CD4-positive, alpha-beta T cell (primary cell): ENCODE measurements at regions not wholly inside any gene's neighbourhood (a gene's known extent, or its start where the extent isn't known, plus 50 kb on each side); places are given as distances from the start of the nearest gene placed in this dataset.

Source experiments
- ATAC-seq: fragments of 200-7000 bp; cut with Tn5 transposase; one replicate; pipeline ENCODE4 v1.10.0; 2022; ENCODE audit warnings: mild to moderate bottlenecking; ENCODE audit not compliant: poor library complexity
- CTCF ChIA-PET: fragments of 350-600 bp; sonication (Branson Sonifier 250); formaldehyde crosslinking; loops from one replicate; lab custom pipeline; 2021; ENCODE audit warnings: antibody characterized with exemption, inconsistent platforms; lab: Charles Lee
- POLR2A ChIA-PET: fragments of 350-600 bp; sonication (Branson Sonifier 250); formaldehyde crosslinking; loops from one replicate; lab custom pipeline; 2021; ENCODE audit warnings: antibody characterized with exemption, inconsistent platforms; lab: Charles Lee
- DNase-seq, 14 experiments: peaks; one replicate each; pipeline ENCODE4 v3.0.0-alpha.2; 2013 to 2020; ENCODE audit warnings: mixed read lengths in 2 of 14
- H3K27ac ChIP-seq, 2 donors: one replicate each; pipeline versions ENCODE4 v1.5.1 to v1.7.0; 2013; ENCODE audit warnings: low read length in 2 of 2, low read depth in 1 of 2, mild to moderate bottlenecking in 1 of 2
- H3K27me3 ChIP-seq, 2 experiments: 1 replicate in 1 of 2; 2 replicates in 1 of 2; pipeline versions ENCODE4 v1.6.1 to v1.7.0; 2013; ENCODE audit warnings: low read length in 2 of 2, control low read depth in 1 of 2, mild to moderate bottlenecking in 1 of 2, moderate library complexity in 1 of 2; ENCODE audit not compliant: insufficient read depth in 2 of 2, control insufficient read depth in 1 of 2
- H3K36me3 ChIP-seq: one replicate; pipeline ENCODE4 v1.6.1; 2013; ENCODE audit warnings: low read length, control low read depth; ENCODE audit not compliant: insufficient read depth
- H3K4me1 ChIP-seq: one replicate; pipeline ENCODE4 v1.6.1; 2013; ENCODE audit warnings: low read length, control low read depth; ENCODE audit not compliant: insufficient read depth
- H3K4me3 ChIP-seq: one replicate; pipeline ENCODE4 v1.5.1; 2013; ENCODE audit warnings: mild to moderate bottlenecking, low read length, moderate library complexity
- H3K9me3 ChIP-seq, 2 experiments: 1 replicate in 1 of 2; 2 replicates in 1 of 2; pipeline versions ENCODE4 v1.6.1 to v1.7.0; 2013; ENCODE audit warnings: low read length in 2 of 2, mild to moderate bottlenecking in 2 of 2, control low read depth in 1 of 2, moderate library complexity in 1 of 2; ENCODE audit not compliant: control insufficient read depth in 1 of 2, insufficient read depth in 1 of 2
- H3K27ac Mint-ChIP-seq: one replicate; pipeline ENCODE4 v1.8.0; 2020; ENCODE audit warnings: mixed read lengths
- H3K27me3 Mint-ChIP-seq: one replicate; pipeline ENCODE4 v1.8.0; 2021; ENCODE audit warnings: mixed read lengths
- H3K36me3 Mint-ChIP-seq: one replicate; pipeline ENCODE4 v1.8.0; 2021; ENCODE audit warnings: low read depth, mixed read lengths
- H3K4me1 Mint-ChIP-seq: one replicate; pipeline ENCODE4 v1.8.0; 2021; ENCODE audit warnings: low read depth, mixed read lengths
- H3K4me3 Mint-ChIP-seq: one replicate; pipeline ENCODE4 v1.8.0; 2020; ENCODE audit warnings: mild to moderate bottlenecking, mixed read lengths
- H3K9me3 Mint-ChIP-seq: one replicate; pipeline ENCODE4 v1.8.0; 2020; ENCODE audit warnings: mixed read lengths
- CTCF ChIP-seq: fragments of 200-600 bp; IDR thresholded peaks from one replicate; pipeline ENCODE4 v1.8.0; 2022; ENCODE audit warnings: antibody characterized with exemption, mild to moderate bottlenecking
- intact Hi-C, 2 experiments: fragments of 100-400 bp; cut with DNase I in 1 of 2; cut with micrococcal nuclease in 1 of 2; formaldehyde crosslinking; loops; one replicate each; pipeline versions ENCODE4 v1.15.1 to v1.9.0; 2023 to 2025; cut with DNase I, micrococcal nuclease

- no peaks in the 10 kb centered on the region for H3K27me3 ChIP-seq
- H3K4me3 Mint-ChIP-seq: no peak overlapping the region
- intact Hi-C loops: no loop called here
- no peaks in the 10 kb centered on the region for H3K9me3 ChIP-seq
- no peak for TF ChIP-seq CTCF
- no peak overlapping the region for H3K4me3 ChIP-seq
- H3K27me3 Mint-ChIP-seq: no peaks in the 10 kb centered on the region
- ChIA-PET POLR2A (no interaction called here), CTCF (no interaction called here)
- no peak overlapping the region for H3K27ac Mint-ChIP-seq
- ATAC-seq: no peak
- no peaks in the 10 kb centered on the region for H3K36me3 ChIP-seq
- H3K27ac ChIP-seq: no peak overlapping the region
- H3K4me1 ChIP-seq: no peaks in the 10 kb centered on the region
- H3K36me3 Mint-ChIP-seq: no peaks in the 10 kb centered on the region
- no peaks in the 10 kb centered on the region for H3K4me1 Mint-ChIP-seq
- no peaks in the 10 kb centered on the region for H3K9me3 Mint-ChIP-seq
- DNase-seq: no peak
Observed at GRCh38 chrX:138897621-138898492, 186.3 kb upstream of the FGF13 start.

DNA sequence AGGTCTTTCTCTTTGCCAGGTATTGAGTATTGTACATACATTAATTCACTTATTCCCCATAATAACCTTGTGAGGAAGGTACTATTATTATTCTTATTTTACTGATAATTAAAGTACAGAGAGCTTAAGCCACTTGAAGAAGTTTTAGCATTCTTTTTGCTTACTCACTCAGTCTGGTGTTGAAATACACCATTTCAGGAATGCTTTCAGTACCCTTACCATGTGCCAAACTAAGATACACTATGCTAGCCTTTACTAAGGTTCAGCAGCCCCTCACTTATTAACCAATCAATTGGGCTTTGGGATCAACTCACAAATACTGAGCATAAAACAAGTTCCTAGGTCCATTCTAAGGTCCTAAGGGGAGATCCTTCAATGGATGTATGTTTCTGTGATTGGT, 179.0 kb upstream of the FGF13 start:
- H3K36me3 ChIP-seq: no peaks in the 10 kb centered on the region
- ChIA-PET CTCF (interaction anchor here (0.7 kb wide), 1 partner anchor 1561 kb away, joined by 4 read pairs; no protein-coding TSS in a partner anchor), POLR2A (no interaction called here)
- intact Hi-C loops: no loop called here
- no peaks in the 10 kb centered on the region for H3K27me3 ChIP-seq
- no peaks in the 10 kb centered on the region for H3K4me1 ChIP-seq
- H3K27me3 Mint-ChIP-seq: no peaks in the 10 kb centered on the region
- H3K9me3 Mint-ChIP-seq: no peaks in the 10 kb centered on the region
- DNase-seq: no peak
- H3K27ac ChIP-seq: no peak overlapping the region
- H3K9me3 ChIP-seq: no peaks in the 10 kb centered on the region
- no peaks in the 10 kb centered on the region for H3K4me1 Mint-ChIP-seq
- H3K36me3 Mint-ChIP-seq: no peaks in the 10 kb centered on the region
- H3K4me3 ChIP-seq: no peak overlapping the region
- TF ChIP-seq CTCF: no peak
- H3K27ac Mint-ChIP-seq: no peak overlapping the region
- no peak for ATAC-seq
- no peak overlapping the region for H3K4me3 Mint-ChIP-seq

DNA sequence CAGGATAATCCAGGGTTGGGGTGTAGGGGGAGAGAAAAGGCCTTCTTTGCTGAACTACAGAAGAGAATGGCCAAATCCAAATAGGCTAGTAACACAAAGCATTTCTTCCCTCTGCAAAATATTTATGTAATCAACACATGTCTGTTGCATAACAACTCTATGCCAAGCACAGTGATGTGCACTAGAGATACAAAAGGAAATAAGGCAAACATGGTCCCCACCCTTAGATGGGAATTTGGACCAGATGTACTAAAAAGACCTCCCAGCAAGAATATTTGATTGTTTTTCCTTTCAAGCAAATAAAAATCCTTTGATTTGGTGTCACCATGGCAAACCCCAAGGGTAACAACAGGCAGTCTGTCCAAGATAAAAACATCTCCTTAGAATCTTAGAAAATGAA, 177.6 kb upstream of the FGF13 start:
- Mint-ChIP-seq H3K9me3 (no peaks in the 10 kb centered on the region), H3K4me3 (no peak overlapping the region), H3K27ac (no peak overlapping the region), H3K4me1 (no peaks in the 10 kb centered on the region), H3K27me3 (no peaks in the 10 kb centered on the region), H3K36me3 (no peaks in the 10 kb centered on the region)
- no peak overlapping the region for H3K4me3 ChIP-seq
- ChIA-PET POLR2A (no interaction called here), CTCF (no interaction called here)
- H3K36me3 ChIP-seq: no peaks in the 10 kb centered on the region
- no peak for ATAC-seq
- DNase-seq: no peak
- no peaks in the 10 kb centered on the region for H3K9me3 ChIP-seq
- no peak for TF ChIP-seq CTCF
- no peak overlapping the region for H3K27ac ChIP-seq
- intact Hi-C loops: no loop called here
- H3K4me1 ChIP-seq: no peaks in the 10 kb centered on the region
- H3K27me3 ChIP-seq: no peaks in the 10 kb centered on the region
